A673 (cell line): ENCODE measurements at regions not wholly inside any gene's neighbourhood (a gene's known extent, or its start where the extent isn't known, plus 50 kb on each side); places are given as distances from the start of the nearest gene placed in this dataset.

Experiments
- EZH2 ChIP-seq: fragments of 200-600 bp; sonication (generic); IDR thresholded peaks from 2 replicates; pipeline ENCODE4 v1.6.1; 2017; ENCODE audit warnings: borderline replicate concordance, low read depth, mild to moderate bottlenecking, mixed read lengths, antibody characterized with exemption, low read length; ENCODE audit not compliant: poor library complexity, severe bottlenecking
- TF ChIP-seq, protein P1 (sequence below): fragments of 300-800, 200-600 bp; sonication (generic); conservative IDR thresholded peaks from 2 replicates; pipeline ENCODE4 v1.5.1; 2017; ENCODE audit warnings: low read depth, mild to moderate bottlenecking, antibody characterized with exemption, low read length, moderate library complexity, mixed read lengths

DNA sequence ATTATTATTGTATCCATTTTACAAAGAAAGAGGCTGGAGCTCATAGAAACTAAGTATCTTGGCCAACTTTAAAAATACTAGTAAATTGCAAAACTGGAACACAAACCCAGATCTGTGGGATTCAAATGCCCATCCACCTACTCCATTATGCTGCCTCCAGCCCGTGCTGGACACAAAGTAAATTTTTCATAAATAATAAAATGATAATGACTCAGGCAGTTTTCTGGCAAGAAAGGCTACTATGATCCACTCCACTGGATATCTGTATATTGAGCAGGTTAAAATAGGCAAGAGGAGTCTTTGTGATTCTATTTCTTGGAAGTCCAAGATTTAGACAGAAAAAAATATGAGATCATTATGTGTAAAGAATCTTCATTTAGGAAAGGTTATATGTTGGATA lies 138.3 kb upstream of the DUSP10 start:
- TF ChIP-seq, protein P1, sequence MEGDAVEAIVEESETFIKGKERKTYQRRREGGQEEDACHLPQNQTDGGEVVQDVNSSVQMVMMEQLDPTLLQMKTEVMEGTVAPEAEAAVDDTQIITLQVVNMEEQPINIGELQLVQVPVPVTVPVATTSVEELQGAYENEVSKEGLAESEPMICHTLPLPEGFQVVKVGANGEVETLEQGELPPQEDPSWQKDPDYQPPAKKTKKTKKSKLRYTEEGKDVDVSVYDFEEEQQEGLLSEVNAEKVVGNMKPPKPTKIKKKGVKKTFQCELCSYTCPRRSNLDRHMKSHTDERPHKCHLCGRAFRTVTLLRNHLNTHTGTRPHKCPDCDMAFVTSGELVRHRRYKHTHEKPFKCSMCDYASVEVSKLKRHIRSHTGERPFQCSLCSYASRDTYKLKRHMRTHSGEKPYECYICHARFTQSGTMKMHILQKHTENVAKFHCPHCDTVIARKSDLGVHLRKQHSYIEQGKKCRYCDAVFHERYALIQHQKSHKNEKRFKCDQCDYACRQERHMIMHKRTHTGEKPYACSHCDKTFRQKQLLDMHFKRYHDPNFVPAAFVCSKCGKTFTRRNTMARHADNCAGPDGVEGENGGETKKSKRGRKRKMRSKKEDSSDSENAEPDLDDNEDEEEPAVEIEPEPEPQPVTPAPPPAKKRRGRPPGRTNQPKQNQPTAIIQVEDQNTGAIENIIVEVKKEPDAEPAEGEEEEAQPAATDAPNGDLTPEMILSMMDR = no peak
- TF ChIP-seq EZH2 = no peak
